H9 (cell line): ENCODE measurements at regions not wholly inside any gene's neighbourhood (a gene's known extent, or its start where the extent isn't known, plus 50 kb on each side); places are given as distances from the start of the nearest gene placed in this dataset.

Source experiments
- DNase-seq: peaks from one replicate; pipeline ENCODE4 v3.0.0-alpha.2; 2017
- H2AFZ ChIP-seq: one replicate; pipeline ENCODE4 v1.6.1; 2013; ENCODE audit warnings: mild to moderate bottlenecking, low read length, control low read depth, moderate library complexity
- H2AK5ac ChIP-seq: 2 replicates; pipeline ENCODE4 v1.6.1; 2013; ENCODE audit warnings: low read length, control low read depth, mixed read lengths; ENCODE audit not compliant: insufficient read length
- H2BK120ac ChIP-seq: one replicate; pipeline ENCODE4 v1.6.1; 2013; ENCODE audit warnings: low read depth, mild to moderate bottlenecking, low read length, control low read depth, inconsistent platforms; ENCODE audit not compliant: poor library complexity, severe bottlenecking
- H2BK12ac ChIP-seq: 2 replicates; pipeline ENCODE4 v1.6.1; 2013; ENCODE audit warnings: low read length, control low read depth, mixed read lengths, low read depth; ENCODE audit not compliant: insufficient read length
- H2BK15ac ChIP-seq: 2 replicates; pipeline ENCODE4 v1.6.1; 2013; ENCODE audit warnings: low read depth, low read length, control low read depth
- H2BK20ac ChIP-seq: one replicate; pipeline ENCODE4 v1.6.1; 2013; ENCODE audit warnings: low read depth, mild to moderate bottlenecking, low read length, control low read depth, inconsistent platforms; ENCODE audit not compliant: poor library complexity, severe bottlenecking
- H2BK5ac ChIP-seq: 2 replicates; pipeline ENCODE4 v1.6.1; 2013; ENCODE audit warnings: low read length, control low read depth, mixed read lengths; ENCODE audit not compliant: insufficient read length
- H3K14ac ChIP-seq: 2 replicates; pipeline ENCODE4 v1.6.1; 2013; ENCODE audit warnings: low read length, control low read depth; ENCODE audit not compliant: insufficient read depth
- H3K18ac ChIP-seq: 2 replicates; pipeline ENCODE4 v1.6.1; 2013; ENCODE audit warnings: low read depth, mild to moderate bottlenecking, mixed read lengths, low read length, control low read depth; ENCODE audit not compliant: insufficient read length
- H3K23ac ChIP-seq: 2 replicates; pipeline ENCODE4 v1.6.1; 2013; ENCODE audit warnings: low read length, control low read depth, mixed read lengths, low read depth; ENCODE audit not compliant: insufficient read length
- H3K23me2 ChIP-seq: 2 replicates; pipeline ENCODE4 v1.6.1; 2013; ENCODE audit warnings: low read depth, mild to moderate bottlenecking, mixed read lengths, low read length, control low read depth; ENCODE audit not compliant: insufficient read length, poor library complexity, severe bottlenecking
- H3K27ac ChIP-seq: 2 replicates; pipeline ENCODE4 v1.5.1; 2013; ENCODE audit warnings: low read length, control low read depth, mixed read lengths, low read depth; ENCODE audit not compliant: insufficient read length
- H3K27me3 ChIP-seq: 2 replicates; pipeline ENCODE4 v1.6.1; 2013; ENCODE audit warnings: low read length, control low read depth, inconsistent platforms; ENCODE audit not compliant: insufficient read depth
- H3K4ac ChIP-seq: 2 replicates; pipeline ENCODE4 v1.6.1; 2013; ENCODE audit warnings: low read depth, mild to moderate bottlenecking, control low read depth, inconsistent platforms, low read length, moderate library complexity
- H3K4me1 ChIP-seq: 2 replicates; pipeline ENCODE4 v1.6.1; 2013; ENCODE audit warnings: low read length, control low read depth, inconsistent platforms; ENCODE audit not compliant: insufficient read depth
- H3K4me2 ChIP-seq: 2 replicates; pipeline ENCODE4 v1.6.1; 2013; ENCODE audit warnings: low read length, control low read depth, mixed read lengths; ENCODE audit not compliant: insufficient read length, insufficient read depth
- H3K56ac ChIP-seq: 2 replicates; pipeline ENCODE4 v1.6.1; 2013; ENCODE audit warnings: low read depth, mild to moderate bottlenecking, mixed read lengths, low read length, control low read depth; ENCODE audit not compliant: insufficient read length
- H3K79me1 ChIP-seq: 2 replicates; pipeline ENCODE4 v1.6.1; 2013; ENCODE audit warnings: low read depth, mild to moderate bottlenecking, moderate library complexity, low read length, control low read depth, inconsistent platforms; ENCODE audit not compliant: insufficient read depth, poor library complexity, severe bottlenecking
- H3K79me2 ChIP-seq: 2 replicates; pipeline ENCODE4 v1.6.1; 2013; ENCODE audit warnings: low read length, control low read depth, inconsistent platforms; ENCODE audit not compliant: insufficient read depth
- H3K9ac ChIP-seq: 2 replicates; pipeline ENCODE4 v1.6.1; 2013; ENCODE audit warnings: low read length, control low read depth, mixed read lengths; ENCODE audit not compliant: insufficient read length; ENCODE audit errors: extremely low read depth
- H3K9me3 ChIP-seq: one replicate; pipeline ENCODE4 v1.6.1; 2013; ENCODE audit warnings: low read depth, low read length, inconsistent platforms; ENCODE audit not compliant: control insufficient read depth
- H3T11ph ChIP-seq: one replicate; pipeline ENCODE4 v1.6.1; 2013; ENCODE audit warnings: mild to moderate bottlenecking, low read length, control low read depth, inconsistent platforms
- H4K20me1 ChIP-seq: one replicate; pipeline ENCODE4 v1.6.1; 2013; ENCODE audit not compliant: control insufficient read depth, insufficient read length, insufficient read depth
- H4K5ac ChIP-seq: 2 replicates; pipeline ENCODE4 v1.6.1; 2013; ENCODE audit warnings: low read depth, mild to moderate bottlenecking, mixed read lengths, low read length, control low read depth; ENCODE audit not compliant: insufficient read length
- H4K8ac ChIP-seq: replicated peaks from 2 replicates; pipeline ENCODE4 v1.6.1; 2013; ENCODE audit warnings: low read length, control low read depth, mixed read lengths, low read depth; ENCODE audit not compliant: insufficient read length
- H4K91ac ChIP-seq: 2 replicates; pipeline ENCODE4 v1.6.1; 2013; ENCODE audit warnings: low read depth, mild to moderate bottlenecking, moderate library complexity, mixed read lengths, low read length, control low read depth; ENCODE audit not compliant: insufficient read length
- H3K27ac Mint-ChIP-seq, 3 experiments: 2 replicates in 2 of 3; 3 replicates in 1 of 3; pipeline ENCODE4 v1.8.0; 2020 to 2021; ENCODE audit warnings: mixed read lengths in 3 of 3, mild to moderate bottlenecking in 1 of 3, moderate library complexity in 1 of 3
- H3K27me3 Mint-ChIP-seq: 2 replicates; pipeline ENCODE4 v1.8.0; 2021; ENCODE audit warnings: low read depth, mild to moderate bottlenecking, moderate library complexity, mixed read lengths
- H3K36me3 Mint-ChIP-seq, 3 experiments: 2 replicates in 2 of 3; 3 replicates in 1 of 3; pipeline ENCODE4 v1.8.0; 2020 to 2021; ENCODE audit warnings: low read depth in 3 of 3, mixed read lengths in 3 of 3; ENCODE audit not compliant: insufficient read depth in 1 of 3
- H3K4me1 Mint-ChIP-seq, 2 experiments: 2 replicates each; pipeline ENCODE4 v1.8.0; 2020; ENCODE audit warnings: mixed read lengths in 2 of 2
- H3K4me3 Mint-ChIP-seq, 2 experiments: 2 replicates in 1 of 2; 3 replicates in 1 of 2; pipeline ENCODE4 v1.8.0; 2020 to 2021; ENCODE audit warnings: mild to moderate bottlenecking in 2 of 2, mixed read lengths in 2 of 2, moderate library complexity in 1 of 2
- H3K9me3 Mint-ChIP-seq, 2 experiments: 2 replicates in 1 of 2; 3 replicates in 1 of 2; pipeline ENCODE4 v1.8.0; 2020; ENCODE audit warnings: mild to moderate bottlenecking in 2 of 2, mixed read lengths in 2 of 2, moderate library complexity in 1 of 2
- CTCF ChIP-seq: fragments of 200-600 bp; sonication (generic); conservative IDR thresholded peaks from 3 replicates; pipeline ENCODE4 v1.8.0; 2021; ENCODE audit warnings: antibody characterized with exemption, mild to moderate bottlenecking

DNA sequence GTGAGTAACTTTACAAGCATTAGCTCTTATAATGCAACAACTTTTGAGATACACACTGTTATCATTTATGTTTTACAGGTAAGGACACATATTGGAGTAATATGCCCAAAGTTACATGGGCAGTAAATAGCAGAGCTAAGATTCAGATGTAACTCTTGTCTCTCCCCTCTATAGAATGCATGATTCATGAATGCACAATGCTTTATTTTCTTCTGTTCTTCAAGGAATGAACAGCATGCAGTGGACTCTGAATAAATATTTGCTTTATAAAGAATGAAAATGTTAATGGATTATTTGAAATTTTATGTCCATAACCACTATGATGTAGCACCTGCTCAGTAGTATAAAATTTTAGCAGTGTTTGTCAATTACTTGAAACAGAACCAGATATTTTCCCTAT is 629.5 kb downstream of the KCTD16 start:
- Histone ChIP-seq H3K56ac (no peak overlapping the region), H3K27ac (no peak overlapping the region), H3K27me3 (no peaks in the 10 kb centered on the region), H3K9ac (no peak overlapping the region), H4K91ac (no peak overlapping the region), H3K14ac (no peak overlapping the region), H4K8ac (no peak overlapping the region), H2BK15ac (no peak overlapping the region), H2BK5ac (no peak overlapping the region), H2BK12ac (no peak overlapping the region), H3K79me2 (no peaks in the 10 kb centered on the region), H2AK5ac (no peak overlapping the region), H3K79me1 (no peaks in the 10 kb centered on the region), H2BK20ac (no peak overlapping the region), H3K23me2 (no peaks in the 10 kb centered on the region), H4K20me1 (no peaks in the 10 kb centered on the region), H3K4me2 (no peak overlapping the region), H3K4ac (no peak overlapping the region), H3K4me1 (no peaks in the 10 kb centered on the region), H3K23ac (no peak overlapping the region), H3T11ph (no peak overlapping the region), H2BK120ac (no peak overlapping the region), H4K5ac (no peak overlapping the region), H2AFZ (no peak overlapping the region), H3K9me3 (no peaks in the 10 kb centered on the region), H3K18ac (no peak overlapping the region)
- Mint-ChIP-seq H3K4me1 (peaks cover under 1% of the 10 kb centered on the region in 2 experiments; a peak in 3 of 4 replicates), H3K4me3 (no peak overlapping the region), H3K27ac (no peak overlapping the region), H3K27me3 (no peaks in the 10 kb centered on the region), H3K36me3 (no peaks in the 10 kb centered on the region), H3K9me3 (no peaks in the 10 kb centered on the region)
- no peak for DNase-seq
- TF ChIP-seq CTCF, result no peak
